DND-41 (cell line): ENCODE measurements at regions not wholly inside any gene's neighbourhood (a gene's known extent, or its start where the extent isn't known, plus 50 kb on each side); places are given as distances from the start of the nearest gene placed in this dataset.

Experiments used
- CTCF ChIP-seq: IDR thresholded peaks from 2 replicates; pipeline ENCODE4 v1.5.1; 2012; ENCODE audit warnings: borderline replicate concordance, low read length, moderate library complexity, mild to moderate bottlenecking; ENCODE audit not compliant: poor library complexity, severe bottlenecking; ENCODE audit errors: extremely low read depth
- EZH2 ChIP-seq: IDR thresholded peaks from 3 replicates; pipeline ENCODE4 v1.6.1; 2012; ENCODE audit warnings: borderline replicate concordance, low read depth, mild to moderate bottlenecking, moderate library complexity, low read length, inconsistent platforms; ENCODE audit not compliant: severe bottlenecking

- TF ChIP-seq EZH2 = no peak
- TF ChIP-seq CTCF = no peak
These were observed 160.9 kb downstream of the PTPRU start for GRCh38 chr1:29397256-29397590.
